HK-2 (cell line): ENCODE measurements at regions not wholly inside any gene's neighbourhood (a gene's known extent, or its start where the extent isn't known, plus 50 kb on each side); places are given as distances from the start of the nearest gene placed in this dataset.

Source experiments
- DNase-seq: peaks from one replicate; pipeline ENCODE4 v3.0.0-alpha.2; 2018; ENCODE audit not compliant: unreplicated experiment

DNA sequence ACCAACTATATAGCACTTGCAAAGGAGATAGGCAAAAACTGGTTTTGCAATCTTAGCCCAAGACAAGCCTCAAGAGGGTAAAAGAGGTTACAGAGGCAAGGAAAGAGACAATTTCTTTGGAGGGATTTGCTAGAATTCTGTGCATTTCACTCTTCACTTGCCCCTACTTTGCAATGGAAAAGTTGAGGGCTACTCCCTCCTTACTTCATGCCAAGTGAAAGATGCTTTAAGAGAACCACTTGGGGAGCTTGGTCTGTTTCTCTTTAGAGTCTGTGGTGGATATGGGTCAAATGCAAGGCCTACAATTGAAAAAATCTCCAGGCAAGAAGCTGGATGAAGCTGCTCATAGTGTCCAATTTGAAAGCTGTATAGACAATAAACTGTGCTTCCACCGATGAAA lies 167.7 kb upstream of the DIO2 start:
- no peak for DNase-seq

DNA sequence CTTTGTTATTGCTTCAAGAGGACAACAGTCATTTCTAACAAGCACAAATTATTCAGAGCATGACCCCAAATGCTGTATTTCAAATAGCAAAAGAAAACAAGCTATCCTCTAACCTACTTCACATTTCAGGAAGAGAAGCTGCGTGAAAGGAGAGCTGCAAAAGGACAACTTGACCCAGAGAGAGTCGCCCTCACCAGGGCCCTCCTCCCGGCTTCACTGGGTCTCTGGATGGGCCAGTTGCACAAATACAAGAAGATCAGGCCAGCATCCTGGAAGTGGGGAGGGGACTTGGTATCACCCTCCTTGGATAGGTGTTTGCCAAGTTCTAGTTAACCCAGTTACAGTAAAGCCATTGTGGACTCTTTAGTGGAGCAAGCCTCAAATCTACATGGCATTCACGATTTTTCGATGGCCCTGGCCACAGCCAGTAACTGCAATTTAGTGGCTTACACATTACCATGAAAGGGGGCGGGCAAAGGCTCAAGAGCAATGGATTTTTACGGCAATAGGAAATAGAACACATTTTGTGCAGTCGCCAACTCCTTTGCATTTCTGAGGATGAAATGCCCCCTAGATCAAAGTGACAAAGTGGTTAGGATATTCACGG lies 166.9 kb upstream of the DIO2 start:
- no peak for DNase-seq

DNA sequence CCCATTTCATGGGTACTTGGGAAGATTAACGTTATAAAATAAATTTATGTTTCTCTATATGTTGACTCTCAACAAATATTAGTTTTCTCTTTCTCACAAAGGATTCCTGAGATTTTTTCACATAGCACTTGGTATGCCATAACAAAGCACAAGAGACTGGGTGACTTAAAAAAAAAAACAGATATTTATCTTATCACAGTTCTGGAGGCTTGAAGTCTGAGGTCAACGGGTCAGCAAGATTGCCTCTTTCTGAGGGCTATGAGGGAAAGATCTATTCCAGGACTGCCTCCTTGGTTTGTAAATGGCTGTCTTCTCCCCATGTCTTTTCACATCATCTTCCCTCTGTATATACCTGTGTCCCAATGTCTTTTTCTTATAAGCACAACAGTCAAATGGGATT lies 153.5 kb upstream of the DIO2 start:
- no peak for DNase-seq

GRCh38 chr14:80364274-80364673 lies 153.0 kb upstream of the DIO2 start:
- no peak for DNase-seq

- DNase-seq, result no peak
Measured at GRCh38 chr14:80358112-80358511, 146.8 kb upstream of the DIO2 start.

DNA sequence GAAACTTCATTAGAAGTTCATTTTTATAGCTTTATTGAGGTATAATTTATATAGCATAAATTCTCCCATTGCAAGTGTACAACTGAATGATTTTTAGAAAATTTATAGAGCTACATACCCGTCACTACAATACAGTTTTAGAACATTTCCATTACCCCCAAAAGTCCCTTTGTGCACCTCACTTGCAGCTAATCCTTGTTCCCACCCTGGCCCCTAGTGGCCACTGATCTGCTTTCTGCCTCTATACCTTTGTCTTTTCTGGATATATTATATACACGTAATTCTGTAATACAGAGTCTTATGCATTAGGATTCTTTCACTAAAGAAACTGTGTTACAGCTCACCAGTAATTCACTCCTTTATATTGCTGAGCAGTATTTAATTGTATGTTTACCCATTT lies 145.1 kb upstream of the DIO2 start:
- DNase-seq, result no peak

GRCh38 chr14:80354860-80355581 lies 143.7 kb upstream of the DIO2 start:
- DNase-seq, result no peak

GRCh38 chr14:80352471-80352870 lies 141.2 kb upstream of the DIO2 start:
- DNase-seq, result no peak

DNA sequence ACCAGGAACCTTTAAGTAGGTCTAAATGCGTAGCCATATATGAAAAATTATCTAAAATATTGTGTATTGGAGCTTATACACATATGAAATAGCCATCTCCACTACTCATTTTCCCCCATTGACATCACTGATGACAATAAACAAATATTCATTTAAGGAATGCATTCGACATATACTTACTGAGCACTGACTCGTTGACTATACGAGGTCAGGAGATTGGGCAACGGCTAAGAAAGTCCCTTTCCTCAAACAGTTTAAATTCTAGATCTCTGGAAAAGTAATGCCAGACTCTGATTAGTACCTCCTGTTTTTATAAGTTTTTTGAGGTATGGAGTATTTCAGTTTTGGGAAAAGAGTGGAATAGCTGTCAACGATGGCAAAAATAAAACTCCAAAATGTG lies 139.4 kb upstream of the DIO2 start:
- no peak for DNase-seq

DNA sequence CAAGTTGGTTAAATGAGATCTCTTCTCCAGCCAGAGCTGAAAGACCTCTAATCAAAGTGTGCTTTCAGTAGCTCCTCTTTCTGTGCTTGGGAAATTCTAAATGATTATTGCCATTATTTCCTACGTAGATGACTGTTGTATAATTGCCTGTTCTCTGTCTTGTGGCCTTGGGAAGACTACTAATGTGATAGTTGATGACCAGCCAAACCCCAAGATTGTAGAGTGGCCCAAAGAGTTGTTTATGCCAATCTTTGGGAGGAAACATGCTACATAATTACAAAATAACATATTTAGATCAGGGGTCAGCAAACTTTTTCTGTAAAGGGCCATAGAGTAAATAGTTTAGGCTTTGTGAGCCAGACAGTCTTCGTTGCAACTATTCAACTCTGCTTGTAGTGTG lies 135.1 kb upstream of the DIO2 start:
- DNase-seq, result no peak

DNA sequence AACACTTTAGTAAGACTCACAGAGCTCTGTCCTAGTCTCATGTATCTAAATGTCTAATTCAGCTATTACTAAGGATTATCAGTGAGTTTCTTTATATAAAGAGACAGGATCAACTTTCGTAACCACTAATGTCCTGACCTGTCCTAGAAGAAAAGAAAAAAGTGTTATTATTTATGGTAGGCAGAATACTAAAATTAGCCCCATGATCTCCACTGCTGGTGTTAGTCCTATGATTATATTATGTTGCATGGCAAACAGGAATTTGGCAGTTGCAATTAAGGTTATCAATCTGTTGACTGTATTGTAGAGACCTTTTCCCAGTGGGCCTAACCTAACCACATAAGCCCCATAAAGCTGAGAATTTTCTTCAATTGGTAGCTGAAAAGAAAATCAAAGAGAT lies 132.9 kb upstream of the DIO2 start:
- no peak for DNase-seq

DNA sequence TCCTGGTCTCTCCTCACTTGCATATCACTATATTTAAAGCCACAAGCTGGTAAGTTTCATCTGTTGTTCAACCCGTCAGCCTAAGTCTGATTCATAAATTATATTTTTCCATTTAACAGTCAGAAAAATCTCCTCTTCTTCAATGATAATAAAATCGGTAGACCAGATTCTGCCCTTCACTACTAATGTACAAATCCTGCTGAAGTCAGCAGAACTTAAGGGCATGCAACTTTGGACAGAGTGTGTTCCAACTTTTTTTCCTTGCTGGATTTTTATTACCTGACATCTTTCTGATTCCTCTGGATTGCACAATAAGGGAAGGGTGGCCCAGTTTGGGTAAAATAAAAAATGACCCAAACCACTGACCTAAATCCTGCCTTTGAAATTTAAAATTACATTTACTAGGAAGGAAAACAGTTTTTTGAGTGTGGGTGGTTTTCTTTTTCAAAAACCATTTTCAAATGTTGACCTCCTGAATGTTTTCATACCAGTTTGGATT lies 125.4 kb upstream of the DIO2 start:
- DNase-seq, result no peak

- no peak for DNase-seq
Measured at GRCh38 chr14:80325688-80326087, 114.4 kb upstream of the DIO2 start.

- DNase-seq, result no peak
Measured at GRCh38 chr14:80325112-80325511, 113.8 kb upstream of the DIO2 start.

DNA sequence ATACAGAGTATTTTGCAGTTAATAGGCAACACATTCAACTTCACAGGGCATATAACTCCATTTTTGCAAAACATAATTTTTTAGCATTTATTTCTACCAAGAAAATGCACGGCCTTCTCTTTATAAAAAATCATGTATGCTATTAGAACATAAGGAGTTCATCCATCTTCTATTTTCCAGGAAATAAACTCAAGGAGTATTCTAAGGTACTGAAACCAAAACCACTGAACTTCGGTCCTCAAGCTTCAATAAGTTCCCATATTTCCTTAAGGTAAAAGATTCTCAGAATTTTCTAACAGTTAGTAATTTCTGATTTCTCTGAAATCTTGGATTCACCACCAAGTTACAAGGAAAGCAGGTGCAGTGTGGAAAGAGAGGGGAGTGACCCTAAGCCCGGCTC lies 113.3 kb upstream of the DIO2 start:
- DNase-seq, result no peak

DNA sequence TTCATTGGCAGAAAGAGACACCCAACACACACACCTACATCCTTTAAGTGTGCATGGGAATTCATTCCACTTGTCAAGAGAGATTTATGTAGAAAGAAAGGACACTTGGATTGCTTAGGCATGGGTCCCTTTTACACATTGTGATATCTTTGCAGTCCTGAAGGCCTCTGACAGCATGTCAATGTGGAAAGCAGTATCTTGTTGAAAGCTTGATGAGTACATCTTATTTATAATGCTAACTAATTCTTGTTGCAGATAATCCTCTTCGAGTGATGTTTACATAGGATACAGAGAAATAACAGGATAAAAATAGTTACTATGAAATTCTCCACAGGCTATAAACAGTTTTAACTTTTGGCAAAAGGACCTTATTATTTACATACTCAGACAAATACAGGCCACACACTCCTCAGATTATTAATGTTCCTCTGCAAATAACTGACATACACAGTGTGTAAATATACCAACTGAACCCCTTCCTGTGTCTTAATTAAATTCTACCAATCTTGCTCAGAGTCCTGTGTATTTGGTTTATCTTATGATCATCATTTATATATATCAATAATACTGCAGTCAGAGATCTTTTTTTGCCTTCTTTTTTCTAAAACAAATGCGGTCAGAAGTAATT lies 111.8 kb upstream of the DIO2 start:
- no peak for DNase-seq

- DNase-seq, result no peak
Measured at GRCh38 chr14:80316441-80316840, 105.1 kb upstream of the DIO2 start.

GRCh38 chr14:80315681-80316080 lies 104.4 kb upstream of the DIO2 start:
- no peak for DNase-seq

GRCh38 chr14:80313806-80314205 lies 102.5 kb upstream of the DIO2 start:
- no peak for DNase-seq

GRCh38 chr14:80310938-80311750 lies 99.8 kb upstream of the DIO2 start:
- DNase-seq, result no peak

DNA sequence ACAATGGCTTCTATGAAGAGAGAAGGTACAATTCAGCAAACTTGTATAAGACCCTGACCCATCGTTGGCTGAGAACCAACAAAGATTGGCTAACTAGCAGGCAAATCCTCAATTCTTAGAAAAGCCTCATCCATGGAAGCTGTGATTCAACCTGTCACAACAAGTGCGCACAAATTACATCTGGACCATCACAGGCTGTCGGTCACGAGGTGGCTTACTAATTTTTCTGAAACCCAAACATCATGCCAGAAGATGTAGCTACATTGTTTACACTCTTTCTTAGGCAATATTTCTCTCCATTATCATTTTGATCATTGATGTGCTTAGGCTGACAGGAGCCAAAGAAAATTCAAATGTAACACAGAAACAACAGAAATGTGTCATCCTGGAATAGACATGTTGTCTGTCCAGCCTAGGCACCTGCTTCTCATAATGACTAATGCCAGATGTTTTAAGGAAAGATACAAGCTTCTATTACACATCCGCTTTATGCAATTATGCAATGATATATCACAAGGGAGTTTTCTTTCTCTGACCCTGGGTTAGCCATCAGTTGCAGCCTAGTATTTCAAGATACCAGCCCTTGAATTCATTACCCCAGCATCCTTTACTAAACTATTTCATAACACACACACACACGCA lies 92.9 kb upstream of the DIO2 start:
- no peak for DNase-seq

- no peak for DNase-seq
Measured at GRCh38 chr14:80300351-80300750, 89.0 kb upstream of the DIO2 start.
